Muscle layer of colon (tissue), 2 donors: ENCODE measurements at regions not wholly inside any gene's neighbourhood (a gene's known extent, or its start where the extent isn't known, plus 50 kb on each side); places are given as distances from the start of the nearest gene placed in this dataset.
"Not testable (repeated sequence)": the region's sequence is repeated elsewhere in the genome, so short reads cannot be mapped to it uniquely, and the experiment has no call there.

ENCODE experiments used
- H3K27ac ChIP-seq: one replicate; pipeline ENCODE4 v1.7.0; 2013; ENCODE audit warnings: low read depth, mild to moderate bottlenecking, low read length, moderate library complexity
- H3K27me3 ChIP-seq, 2 donors: one replicate each; pipeline ENCODE4 v1.7.0; 2013; ENCODE audit warnings: low read length in 2 of 2, mild to moderate bottlenecking in 2 of 2; ENCODE audit not compliant: insufficient read depth in 2 of 2, control insufficient read depth in 1 of 2
- H3K36me3 ChIP-seq: one replicate; pipeline ENCODE4 v1.7.0; 2013; ENCODE audit warnings: mild to moderate bottlenecking, low read length; ENCODE audit not compliant: insufficient read depth
- H3K4me1 ChIP-seq: one replicate; pipeline ENCODE4 v1.7.0; 2013; ENCODE audit warnings: mild to moderate bottlenecking, low read length; ENCODE audit not compliant: insufficient read depth
- H3K4me3 ChIP-seq, 2 donors: one replicate each; pipeline ENCODE4 v1.7.0; 2013; ENCODE audit warnings: low read length in 2 of 2, low read depth in 1 of 2, mild to moderate bottlenecking in 1 of 2, moderate library complexity in 1 of 2
- H3K9ac ChIP-seq: one replicate; pipeline ENCODE4 v1.7.0; 2013; ENCODE audit warnings: low read length
- H3K9me3 ChIP-seq: one replicate; pipeline ENCODE4 v1.7.0; 2013; ENCODE audit warnings: mild to moderate bottlenecking, low read length
- donor health status: abdominal sarcoma.
- donor health status: Adenocarcinoma of cecum.

- not testable (repeated sequence) for H3K27ac ChIP-seq, H3K9ac ChIP-seq, H3K9me3 ChIP-seq, H3K27me3 ChIP-seq, H3K4me3 ChIP-seq, H3K4me1 ChIP-seq, H3K36me3 ChIP-seq
Measured at GRCh38 chr2:87516369-87516967, 231.4 kb upstream of the PLGLB2 start.

- not testable (repeated sequence) for H3K4me3 ChIP-seq, H3K36me3 ChIP-seq, H3K4me1 ChIP-seq, H3K27ac ChIP-seq, H3K27me3 ChIP-seq, H3K9me3 ChIP-seq, H3K9ac ChIP-seq
Measured at GRCh38 chr2:87517438-87517837, 230.4 kb upstream of the PLGLB2 start.

- H3K4me3 ChIP-seq, H3K9me3 ChIP-seq, H3K27ac ChIP-seq, H3K4me1 ChIP-seq, H3K9ac ChIP-seq, H3K27me3 ChIP-seq, H3K36me3 ChIP-seq: not testable (repeated sequence)
Measured at GRCh38 chr2:87518066-87518465, 229.8 kb upstream of the PLGLB2 start.

- H3K9me3 ChIP-seq, H3K27ac ChIP-seq, H3K4me1 ChIP-seq, H3K9ac ChIP-seq, H3K36me3 ChIP-seq, H3K27me3 ChIP-seq, H3K4me3 ChIP-seq: not testable (repeated sequence)
Measured at GRCh38 chr2:87518547-87518946, 229.3 kb upstream of the PLGLB2 start.

GRCh38 chr2:87519158-87520011 lies 228.5 kb upstream of the PLGLB2 start:
- not testable (repeated sequence) for H3K4me1 ChIP-seq, H3K27me3 ChIP-seq, H3K4me3 ChIP-seq, H3K9ac ChIP-seq, H3K9me3 ChIP-seq, H3K27ac ChIP-seq, H3K36me3 ChIP-seq

- H3K4me3 ChIP-seq, H3K27ac ChIP-seq, H3K27me3 ChIP-seq, H3K9me3 ChIP-seq, H3K9ac ChIP-seq, H3K4me1 ChIP-seq, H3K36me3 ChIP-seq: not testable (repeated sequence)
Measured at GRCh38 chr2:87521057-87521456, 226.8 kb upstream of the PLGLB2 start.

GRCh38 chr2:87521489-87521888 lies 226.4 kb upstream of the PLGLB2 start:
- H3K9ac ChIP-seq, H3K9me3 ChIP-seq, H3K27me3 ChIP-seq, H3K27ac ChIP-seq, H3K4me1 ChIP-seq, H3K4me3 ChIP-seq, H3K36me3 ChIP-seq: not testable (repeated sequence)

GRCh38 chr2:87524619-87525188 lies 223.2 kb upstream of the PLGLB2 start:
- H3K4me1 ChIP-seq, H3K27ac ChIP-seq, H3K4me3 ChIP-seq: not testable (repeated sequence)

GRCh38 chr2:87525497-87525991 lies 222.3 kb upstream of the PLGLB2 start:
- H3K4me3 ChIP-seq, H3K36me3 ChIP-seq, H3K9ac ChIP-seq, H3K27me3 ChIP-seq, H3K9me3 ChIP-seq, H3K27ac ChIP-seq, H3K4me1 ChIP-seq: not testable (repeated sequence)

More at GRCh38 chr2:87524619-87525188, 223.2 kb upstream of the PLGLB2 start:
- not testable (repeated sequence) for H3K36me3 ChIP-seq, H3K27me3 ChIP-seq, H3K9ac ChIP-seq, H3K9me3 ChIP-seq

- H3K4me3 ChIP-seq, H3K36me3 ChIP-seq, H3K27ac ChIP-seq: not testable (repeated sequence)
Measured at GRCh38 chr2:87526258-87526657, 221.6 kb upstream of the PLGLB2 start.

GRCh38 chr2:87531968-87532715 lies 215.7 kb upstream of the PLGLB2 start:
- H3K27me3 ChIP-seq, H3K4me3 ChIP-seq, H3K36me3 ChIP-seq, H3K4me1 ChIP-seq, H3K27ac ChIP-seq, H3K9me3 ChIP-seq, H3K9ac ChIP-seq: not testable (repeated sequence)

More at GRCh38 chr2:87526258-87526657, 221.6 kb upstream of the PLGLB2 start:
- not testable (repeated sequence) for H3K4me1 ChIP-seq, H3K9me3 ChIP-seq, H3K27me3 ChIP-seq, H3K9ac ChIP-seq
